HL-60 (cell line): ENCODE measurements at regions not wholly inside any gene's neighbourhood (a gene's known extent, or its start where the extent isn't known, plus 50 kb on each side); places are given as distances from the start of the nearest gene placed in this dataset.

Experiments used
- DNase-seq, 2 experiments: peaks; one replicate each; pipeline ENCODE4 v3.0.0-alpha.2; 2010 to 2020; ENCODE audit warnings: low read depth in 1 of 2, low spot score in 1 of 2
- H3K27ac ChIP-seq: fragments of 250-450 bp; sonication (Bioruptor Pico); replicated peaks from 2 replicates; pipeline ENCODE4 v1.5.1; 2020; ENCODE audit warnings: mild to moderate bottlenecking, moderate library complexity
- H3K27me3 ChIP-seq: fragments of 250-450 bp; sonication (Bioruptor Pico); 2 replicates; pipeline ENCODE4 v1.5.1; 2021; ENCODE audit warnings: mild to moderate bottlenecking, moderate library complexity; ENCODE audit not compliant: insufficient read depth, poor library complexity, severe bottlenecking
- H3K4me3 ChIP-seq: replicated peaks from 2 replicates; pipeline ENCODE4 v1.5.1; 2011; ENCODE audit warnings: mild to moderate bottlenecking, control low read depth, low read length; ENCODE audit not compliant: insufficient read depth
- GABPA ChIP-seq: IDR thresholded peaks from 2 replicates; pipeline ENCODE4 v1.6.1; 2012; ENCODE audit warnings: low read depth
- POLR2AphosphoS5 ChIP-seq: IDR thresholded peaks from 2 replicates; pipeline ENCODE4 v1.6.1; 2012; ENCODE audit warnings: low read depth
- SPI1 ChIP-seq: IDR thresholded peaks from 2 replicates; pipeline ENCODE4 v1.6.1; 2012; ENCODE audit warnings: low read depth, mild to moderate bottlenecking, borderline replicate concordance
- TF ChIP-seq, protein P1 (sequence below): IDR thresholded peaks from one replicate; pipeline ENCODE4 v1.5.1; 2011; ENCODE audit warnings: low read length, control low read depth, inconsistent platforms; ENCODE audit not compliant: insufficient read depth
- TF ChIP-seq, protein P2 (sequence below): IDR thresholded peaks from 2 replicates; pipeline ENCODE4 v1.6.1; 2012; ENCODE audit warnings: low read depth; ENCODE audit not compliant: insufficient replicate concordance

DNA sequence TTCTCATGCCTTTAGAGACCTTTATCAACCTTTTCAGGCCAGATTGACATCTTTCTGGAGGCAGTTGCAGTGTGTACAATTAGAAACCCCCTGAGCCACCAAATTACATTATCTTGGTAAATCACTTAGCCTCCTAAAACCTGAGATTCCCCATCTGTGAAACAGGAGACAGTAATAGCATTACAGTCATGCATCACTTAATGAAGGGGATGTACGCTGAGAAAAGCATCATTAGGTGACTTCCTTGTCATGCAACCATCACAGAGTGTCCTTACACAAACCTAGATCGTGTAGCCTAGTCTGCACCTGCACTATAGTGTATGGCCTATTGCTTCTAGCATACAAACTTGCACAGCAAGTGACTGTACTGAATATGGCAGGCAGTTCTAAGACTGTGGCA, 400.8 kb upstream of the CNTN3 start:
- Histone ChIP-seq H3K27ac (no peak overlapping the region), H3K4me3 (no peak overlapping the region), H3K27me3 (no peaks in the 10 kb centered on the region)
- DNase-seq = no peak
- no peak for TF ChIP-seq POLR2AphosphoS5
- TF ChIP-seq SPI1 = no peak
- TF ChIP-seq, protein P1, sequence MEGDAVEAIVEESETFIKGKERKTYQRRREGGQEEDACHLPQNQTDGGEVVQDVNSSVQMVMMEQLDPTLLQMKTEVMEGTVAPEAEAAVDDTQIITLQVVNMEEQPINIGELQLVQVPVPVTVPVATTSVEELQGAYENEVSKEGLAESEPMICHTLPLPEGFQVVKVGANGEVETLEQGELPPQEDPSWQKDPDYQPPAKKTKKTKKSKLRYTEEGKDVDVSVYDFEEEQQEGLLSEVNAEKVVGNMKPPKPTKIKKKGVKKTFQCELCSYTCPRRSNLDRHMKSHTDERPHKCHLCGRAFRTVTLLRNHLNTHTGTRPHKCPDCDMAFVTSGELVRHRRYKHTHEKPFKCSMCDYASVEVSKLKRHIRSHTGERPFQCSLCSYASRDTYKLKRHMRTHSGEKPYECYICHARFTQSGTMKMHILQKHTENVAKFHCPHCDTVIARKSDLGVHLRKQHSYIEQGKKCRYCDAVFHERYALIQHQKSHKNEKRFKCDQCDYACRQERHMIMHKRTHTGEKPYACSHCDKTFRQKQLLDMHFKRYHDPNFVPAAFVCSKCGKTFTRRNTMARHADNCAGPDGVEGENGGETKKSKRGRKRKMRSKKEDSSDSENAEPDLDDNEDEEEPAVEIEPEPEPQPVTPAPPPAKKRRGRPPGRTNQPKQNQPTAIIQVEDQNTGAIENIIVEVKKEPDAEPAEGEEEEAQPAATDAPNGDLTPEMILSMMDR = no peak
- TF ChIP-seq GABPA = no peak
- TF ChIP-seq, protein P2, sequence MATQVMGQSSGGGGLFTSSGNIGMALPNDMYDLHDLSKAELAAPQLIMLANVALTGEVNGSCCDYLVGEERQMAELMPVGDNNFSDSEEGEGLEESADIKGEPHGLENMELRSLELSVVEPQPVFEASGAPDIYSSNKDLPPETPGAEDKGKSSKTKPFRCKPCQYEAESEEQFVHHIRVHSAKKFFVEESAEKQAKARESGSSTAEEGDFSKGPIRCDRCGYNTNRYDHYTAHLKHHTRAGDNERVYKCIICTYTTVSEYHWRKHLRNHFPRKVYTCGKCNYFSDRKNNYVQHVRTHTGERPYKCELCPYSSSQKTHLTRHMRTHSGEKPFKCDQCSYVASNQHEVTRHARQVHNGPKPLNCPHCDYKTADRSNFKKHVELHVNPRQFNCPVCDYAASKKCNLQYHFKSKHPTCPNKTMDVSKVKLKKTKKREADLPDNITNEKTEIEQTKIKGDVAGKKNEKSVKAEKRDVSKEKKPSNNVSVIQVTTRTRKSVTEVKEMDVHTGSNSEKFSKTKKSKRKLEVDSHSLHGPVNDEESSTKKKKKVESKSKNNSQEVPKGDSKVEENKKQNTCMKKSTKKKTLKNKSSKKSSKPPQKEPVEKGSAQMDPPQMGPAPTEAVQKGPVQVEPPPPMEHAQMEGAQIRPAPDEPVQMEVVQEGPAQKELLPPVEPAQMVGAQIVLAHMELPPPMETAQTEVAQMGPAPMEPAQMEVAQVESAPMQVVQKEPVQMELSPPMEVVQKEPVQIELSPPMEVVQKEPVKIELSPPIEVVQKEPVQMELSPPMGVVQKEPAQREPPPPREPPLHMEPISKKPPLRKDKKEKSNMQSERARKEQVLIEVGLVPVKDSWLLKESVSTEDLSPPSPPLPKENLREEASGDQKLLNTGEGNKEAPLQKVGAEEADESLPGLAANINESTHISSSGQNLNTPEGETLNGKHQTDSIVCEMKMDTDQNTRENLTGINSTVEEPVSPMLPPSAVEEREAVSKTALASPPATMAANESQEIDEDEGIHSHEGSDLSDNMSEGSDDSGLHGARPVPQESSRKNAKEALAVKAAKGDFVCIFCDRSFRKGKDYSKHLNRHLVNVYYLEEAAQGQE = no peak

DNA sequence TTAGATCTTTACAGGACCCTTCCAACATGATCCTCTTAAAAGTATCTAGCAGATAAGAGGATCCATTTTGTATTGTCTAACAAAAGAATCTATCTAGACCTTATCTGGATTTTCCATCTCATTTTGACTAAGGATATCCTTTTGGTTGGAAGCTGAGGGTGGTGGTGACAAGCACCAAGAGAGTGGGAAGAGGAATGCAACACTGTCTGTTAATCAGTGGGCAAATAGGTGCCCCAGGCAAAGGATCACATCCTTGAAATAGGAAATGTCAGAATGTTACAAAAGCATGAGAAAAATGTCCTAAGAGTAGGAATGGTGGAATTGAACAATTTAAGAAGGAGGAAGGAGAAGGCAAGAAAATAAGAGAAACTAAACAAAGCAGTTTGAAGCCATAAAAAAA, 420.7 kb upstream of the CNTN3 start:
- H3K4me3 ChIP-seq = no peak overlapping the region
- H3K27me3 ChIP-seq = no peaks in the 10 kb centered on the region
- no peak for DNase-seq
- TF ChIP-seq, protein P2 = no peak
- TF ChIP-seq GABPA = no peak
- TF ChIP-seq, protein P1 = no peak
- no peak for TF ChIP-seq SPI1
- no peak for TF ChIP-seq POLR2AphosphoS5
- no peak overlapping the region for H3K27ac ChIP-seq

DNA sequence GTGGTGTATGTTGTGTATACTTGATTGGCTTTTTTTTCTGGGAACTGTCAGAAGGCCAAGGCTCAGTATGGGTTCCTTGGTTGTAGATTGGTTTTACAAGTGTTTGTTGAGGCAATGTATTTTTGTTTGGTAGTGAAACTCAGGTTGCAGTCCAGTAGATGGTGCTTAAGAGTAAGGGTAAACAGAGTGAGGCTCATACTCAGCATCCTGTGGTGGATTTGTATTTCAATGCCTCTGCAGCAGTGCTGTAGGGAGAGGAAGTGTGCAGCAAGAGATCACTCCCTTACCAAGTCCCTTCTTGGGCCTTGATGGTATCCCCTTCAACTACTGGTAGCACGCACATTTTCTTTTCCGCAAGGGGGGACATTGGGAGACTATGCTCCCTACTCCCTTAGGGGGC, 428.5 kb upstream of the CNTN3 start:
- Histone ChIP-seq H3K4me3 (no peak overlapping the region), H3K27ac (no peak overlapping the region), H3K27me3 (no peaks in the 10 kb centered on the region)
- no peak for DNase-seq
- TF ChIP-seq POLR2AphosphoS5 = no peak
- TF ChIP-seq, protein P1 = no peak
- TF ChIP-seq, protein P2 = no peak
- TF ChIP-seq SPI1 = no peak
- no peak for TF ChIP-seq GABPA
